Neural progenitor cell (in vitro differentiated cells): ENCODE measurements at regions not wholly inside any gene's neighbourhood (a gene's known extent, or its start where the extent isn't known, plus 50 kb on each side); places are given as distances from the start of the nearest gene placed in this dataset.
A peak's percentile ranks its signal among the peaks of the same experiment; 100 is the strongest.

Experiments used
- DNase-seq: peaks from one replicate; pipeline ENCODE4 v3.0.0-alpha.2; 2016; ENCODE audit warnings: low spot score
- H2AFZ ChIP-seq: fragments of 200-600 bp; sonication (generic); replicated peaks from 2 replicates; pipeline ENCODE4 v1.6.1; 2016; ENCODE audit warnings: antibody characterized with exemption
- H3F3A ChIP-seq: fragments of 200-600 bp; sonication (generic); 2 replicates; pipeline ENCODE4 v1.6.1; 2016; ENCODE audit warnings: antibody characterized with exemption, low read depth
- H3K27ac ChIP-seq: fragments of 200-600 bp; sonication (generic); 2 replicates; pipeline ENCODE4 v1.5.1; 2016; ENCODE audit warnings: mild to moderate bottlenecking
- H3K27me3 ChIP-seq: fragments of 200-600 bp; sonication (generic); 2 replicates; pipeline ENCODE4 v1.6.1; 2016; ENCODE audit warnings: mild to moderate bottlenecking, moderate library complexity
- H3K36me3 ChIP-seq: fragments of 200-600 bp; sonication (generic); 2 replicates; pipeline ENCODE4 v1.5.1; 2016
- H3K4me1 ChIP-seq: fragments of 200-600 bp; sonication (generic); 2 replicates; pipeline ENCODE4 v1.6.1; 2016; ENCODE audit warnings: mixed run types
- H3K4me2 ChIP-seq: fragments of 200-600 bp; sonication (generic); 2 replicates; pipeline ENCODE4 v1.6.1; 2016
- H3K4me3 ChIP-seq: fragments of 200-600 bp; sonication (generic); 2 replicates; pipeline ENCODE4 v1.5.1; 2016
- H3K79me2 ChIP-seq: fragments of 200-600 bp; sonication (generic); 2 replicates; pipeline ENCODE4 v1.6.1; 2016; ENCODE audit warnings: low read depth
- H3K9ac ChIP-seq: fragments of 200-600 bp; sonication (generic); 2 replicates; pipeline ENCODE4 v1.6.1; 2016
- H3K9me3 ChIP-seq: fragments of 200-600 bp; sonication (generic); 2 replicates; pipeline ENCODE4 v1.5.1; 2016; ENCODE audit warnings: low read depth
- H4K20me1 ChIP-seq: fragments of 200-600 bp; sonication (generic); 2 replicates; pipeline ENCODE4 v1.6.1; 2016; ENCODE audit warnings: low read depth
- H3K27ac Mint-ChIP-seq: 3 replicates; pipeline ENCODE4 v1.8.0; 2021; ENCODE audit warnings: mixed read lengths
- H3K27me3 Mint-ChIP-seq: 2 replicates; pipeline ENCODE4 v1.8.0; 2022; ENCODE audit warnings: low read depth, mild to moderate bottlenecking, inconsistent platforms, moderate library complexity, mixed read lengths; ENCODE audit not compliant: insufficient read depth
- H3K36me3 Mint-ChIP-seq: 3 replicates; pipeline ENCODE4 v1.8.0; 2021; ENCODE audit warnings: mixed read lengths
- H3K4me1 Mint-ChIP-seq: 3 replicates; pipeline ENCODE4 v1.8.0; 2021; ENCODE audit warnings: mixed read lengths
- H3K4me3 Mint-ChIP-seq: 3 replicates; pipeline ENCODE4 v1.8.0; 2021; ENCODE audit warnings: mild to moderate bottlenecking, moderate library complexity, mixed read lengths
- H3K9me3 Mint-ChIP-seq: 3 replicates; pipeline ENCODE4 v1.8.0; 2020; ENCODE audit warnings: mixed read lengths
- CTCF ChIP-seq: fragments of 200-600 bp; sonication (generic); IDR thresholded peaks from 2 replicates; pipeline ENCODE4 v1.5.1; 2017; ENCODE audit warnings: antibody characterized with exemption, mild to moderate bottlenecking
- EZH2 ChIP-seq: fragments of 200-600 bp; sonication (generic); IDR thresholded peaks from 2 replicates; pipeline ENCODE4 v1.6.1; 2017; ENCODE audit warnings: antibody characterized with exemption, mild to moderate bottlenecking, moderate library complexity
- EZH2phosphoT487 ChIP-seq: fragments of 200-600 bp; sonication (generic); IDR thresholded peaks from 2 replicates; pipeline ENCODE4 v1.6.1; 2017; ENCODE audit warnings: antibody characterized with exemption

- H3K4me2 ChIP-seq: no peak overlapping the region
- H3K9ac ChIP-seq: no peak overlapping the region
- H3K9me3 ChIP-seq: peaks cover 4% of the 10 kb centered on the region
- H3K4me3 ChIP-seq: no peak overlapping the region
- no peak overlapping the region for H2AFZ ChIP-seq
- Mint-ChIP-seq H3K4me3 (no peak overlapping the region), H3K27ac (no peak overlapping the region), H3K9me3 (peaks cover 3% of the 10 kb centered on the region), H3K4me1 (no peaks in the 10 kb centered on the region), H3K36me3 (no peaks in the 10 kb centered on the region), H3K27me3 (peaks cover 1% of the 10 kb centered on the region)
- H3F3A ChIP-seq: no peaks in the 10 kb centered on the region
- H3K79me2 ChIP-seq: no peaks in the 10 kb centered on the region
- TF ChIP-seq EZH2 (no peak), EZH2phosphoT487 (no peak), CTCF (no peak)
- no peak for DNase-seq
- no peaks in the 10 kb centered on the region for H3K36me3 ChIP-seq
- H3K27me3 ChIP-seq: no peaks in the 10 kb centered on the region
- H3K4me1 ChIP-seq: no peaks in the 10 kb centered on the region
- H3K27ac ChIP-seq: no peak overlapping the region
- no peaks in the 10 kb centered on the region for H4K20me1 ChIP-seq
These were observed 1006.8 kb upstream of the SEMA6D start for GRCh38 chr15:46710401-46710960.

GRCh38 chr15:46713045-46713444, 1004.3 kb upstream of the SEMA6D start:
- Histone ChIP-seq H3K4me2 (no peak overlapping the region), H3K4me3 (no peak overlapping the region), H3K9ac (no peak overlapping the region), H3K27ac (no peak overlapping the region), H3K9me3 (no peaks in the 10 kb centered on the region), H3F3A (no peaks in the 10 kb centered on the region), H2AFZ (no peak overlapping the region), H3K4me1 (no peaks in the 10 kb centered on the region), H3K36me3 (no peaks in the 10 kb centered on the region), H4K20me1 (no peaks in the 10 kb centered on the region), H3K79me2 (no peaks in the 10 kb centered on the region), H3K27me3 (no peaks in the 10 kb centered on the region)
- TF ChIP-seq EZH2phosphoT487: no peak
- TF ChIP-seq CTCF: no peak
- no peak for TF ChIP-seq EZH2
- DNase-seq: no peak
- no peak overlapping the region for H3K27ac Mint-ChIP-seq
- no peaks in the 10 kb centered on the region for H3K9me3 Mint-ChIP-seq
- H3K4me3 Mint-ChIP-seq: no peak overlapping the region
- no peaks in the 10 kb centered on the region for H3K27me3 Mint-ChIP-seq
- H3K4me1 Mint-ChIP-seq: no peaks in the 10 kb centered on the region
- no peaks in the 10 kb centered on the region for H3K36me3 Mint-ChIP-seq

GRCh38 chr15:46714950-46715349, 1002.4 kb upstream of the SEMA6D start:
- no peaks in the 10 kb centered on the region for H3K27me3 Mint-ChIP-seq
- H3K4me3 Mint-ChIP-seq: no peak overlapping the region
- TF ChIP-seq EZH2: no peak
- no peak for TF ChIP-seq EZH2phosphoT487
- no peak for TF ChIP-seq CTCF
- Histone ChIP-seq H3K27ac (no peak overlapping the region), H3K9ac (no peak overlapping the region), H4K20me1 (no peaks in the 10 kb centered on the region), H3K4me1 (no peaks in the 10 kb centered on the region), H3K9me3 (no peaks in the 10 kb centered on the region), H3K27me3 (no peaks in the 10 kb centered on the region), H3K36me3 (no peaks in the 10 kb centered on the region), H3K4me3 (no peak overlapping the region), H3F3A (no peaks in the 10 kb centered on the region), H3K4me2 (no peak overlapping the region), H2AFZ (no peak overlapping the region), H3K79me2 (no peaks in the 10 kb centered on the region)
- H3K9me3 Mint-ChIP-seq: no peaks in the 10 kb centered on the region
- H3K27ac Mint-ChIP-seq: no peak overlapping the region
- DNase-seq: peak; percentile 39
- no peaks in the 10 kb centered on the region for H3K36me3 Mint-ChIP-seq
- H3K4me1 Mint-ChIP-seq: no peaks in the 10 kb centered on the region
